GM12892 (cell line): ENCODE measurements at regions not wholly inside any gene's neighbourhood (a gene's known extent, or its start where the extent isn't known, plus 50 kb on each side); places are given as distances from the start of the nearest gene placed in this dataset.

Experiments used
- POLR2A ChIP-seq: IDR thresholded peaks from 2 replicates; pipeline ENCODE4 v1.6.1; 2011; ENCODE audit warnings: low read depth, low read length, control low read depth
- TAF1 ChIP-seq: IDR thresholded peaks from 2 replicates; pipeline ENCODE4 v1.6.1; 2011; ENCODE audit warnings: low read depth, mild to moderate bottlenecking, control low read depth, low read length, borderline replicate concordance

DNA sequence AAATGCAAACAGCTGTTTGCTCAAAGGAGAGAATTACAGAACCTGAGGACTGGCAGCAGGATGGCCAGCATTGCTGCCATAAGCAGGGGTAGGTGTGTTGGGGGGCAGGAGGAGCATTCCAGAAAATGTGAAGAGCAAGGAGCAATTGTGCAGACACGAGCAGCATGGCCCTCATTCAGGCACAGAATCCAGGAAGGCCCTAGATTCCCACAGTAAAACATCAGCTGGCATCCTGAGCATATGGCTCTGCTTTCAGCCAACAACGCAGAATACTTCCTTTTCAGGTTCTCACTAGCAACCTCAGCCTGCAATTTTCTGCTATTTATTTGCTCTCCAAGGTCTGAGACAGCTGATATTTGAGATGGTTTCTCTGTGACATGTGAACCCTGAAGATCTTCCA lies 243.4 kb upstream of the POU3F2 start:
- TF ChIP-seq POLR2A = no peak
- TF ChIP-seq TAF1 = no peak
